HEK293 (cell line): ENCODE measurements at regions not wholly inside any gene's neighbourhood (a gene's known extent, or its start where the extent isn't known, plus 50 kb on each side); places are given as distances from the start of the nearest gene placed in this dataset.

Experiments
- TCF7L2 ChIP-seq: IDR thresholded peaks from 2 replicates; pipeline ENCODE4 v1.6.1; 2011; ENCODE audit warnings: low read depth, mild to moderate bottlenecking, inconsistent platforms, low read length, moderate library complexity, borderline replicate concordance
- TF ChIP-seq, protein P1 (sequence below): fragments of 450-650 bp; formaldehyde crosslinking; IDR thresholded peaks from 2 replicates; pipeline ENCODE4 v1.5.1; 2016; ENCODE audit warnings: missing biosample characterization, missing genetic modification characterization
- TF ChIP-seq, protein P2 (sequence below): fragments of 450-650 bp; formaldehyde crosslinking; IDR thresholded peaks from 2 replicates; pipeline ENCODE4 v1.5.1; 2016; ENCODE audit warnings: missing biosample characterization, missing genetic modification characterization
- TF ChIP-seq, protein P3 (sequence below): fragments of 450-650 bp; formaldehyde crosslinking; IDR thresholded peaks from 2 replicates; pipeline ENCODE4 v1.5.1; 2016; ENCODE audit warnings: missing biosample characterization, missing genetic modification characterization

DNA sequence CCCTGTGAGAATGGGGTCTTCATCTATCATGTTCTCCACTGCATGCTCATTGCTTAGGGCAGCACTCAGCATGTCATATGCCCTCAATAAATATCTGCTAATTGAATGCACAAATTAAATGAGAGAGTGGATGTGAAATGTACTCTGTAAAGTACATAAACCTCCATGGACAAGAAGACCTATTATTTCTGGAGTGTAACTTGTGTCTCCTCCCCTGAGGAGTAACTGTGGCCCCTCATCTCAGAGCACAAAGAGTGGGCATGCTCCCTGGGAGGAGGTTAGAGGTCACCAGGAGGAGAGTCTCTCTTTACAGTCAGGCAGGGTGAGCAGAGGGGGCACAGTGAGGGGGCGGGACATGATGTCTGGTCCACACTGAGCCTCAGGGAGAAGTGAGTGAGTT lies 313.6 kb upstream of the PODXL start:
- TF ChIP-seq, protein P1, sequence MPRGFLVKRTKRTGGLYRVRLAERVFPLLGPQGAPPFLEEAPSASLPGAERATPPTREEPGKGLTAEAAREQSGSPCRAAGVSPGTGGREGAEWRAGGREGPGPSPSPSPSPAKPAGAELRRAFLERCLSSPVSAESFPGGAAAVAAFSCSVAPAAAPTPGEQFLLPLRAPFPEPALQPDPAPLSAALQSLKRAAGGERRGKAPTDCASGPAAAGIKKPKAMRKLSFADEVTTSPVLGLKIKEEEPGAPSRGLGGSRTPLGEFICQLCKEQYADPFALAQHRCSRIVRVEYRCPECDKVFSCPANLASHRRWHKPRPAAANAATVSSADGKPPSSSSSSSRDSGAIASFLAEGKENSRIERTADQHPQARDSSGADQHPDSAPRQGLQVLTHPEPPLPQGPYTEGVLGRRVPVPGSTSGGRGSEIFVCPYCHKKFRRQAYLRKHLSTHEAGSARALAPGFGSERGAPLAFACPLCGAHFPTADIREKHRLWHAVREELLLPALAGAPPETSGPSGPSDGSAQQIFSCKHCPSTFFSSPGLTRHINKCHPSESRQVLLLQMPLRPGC (tag by site-specific recombination) = no peak
- TF ChIP-seq TCF7L2 = no peak
- TF ChIP-seq, protein P2, sequence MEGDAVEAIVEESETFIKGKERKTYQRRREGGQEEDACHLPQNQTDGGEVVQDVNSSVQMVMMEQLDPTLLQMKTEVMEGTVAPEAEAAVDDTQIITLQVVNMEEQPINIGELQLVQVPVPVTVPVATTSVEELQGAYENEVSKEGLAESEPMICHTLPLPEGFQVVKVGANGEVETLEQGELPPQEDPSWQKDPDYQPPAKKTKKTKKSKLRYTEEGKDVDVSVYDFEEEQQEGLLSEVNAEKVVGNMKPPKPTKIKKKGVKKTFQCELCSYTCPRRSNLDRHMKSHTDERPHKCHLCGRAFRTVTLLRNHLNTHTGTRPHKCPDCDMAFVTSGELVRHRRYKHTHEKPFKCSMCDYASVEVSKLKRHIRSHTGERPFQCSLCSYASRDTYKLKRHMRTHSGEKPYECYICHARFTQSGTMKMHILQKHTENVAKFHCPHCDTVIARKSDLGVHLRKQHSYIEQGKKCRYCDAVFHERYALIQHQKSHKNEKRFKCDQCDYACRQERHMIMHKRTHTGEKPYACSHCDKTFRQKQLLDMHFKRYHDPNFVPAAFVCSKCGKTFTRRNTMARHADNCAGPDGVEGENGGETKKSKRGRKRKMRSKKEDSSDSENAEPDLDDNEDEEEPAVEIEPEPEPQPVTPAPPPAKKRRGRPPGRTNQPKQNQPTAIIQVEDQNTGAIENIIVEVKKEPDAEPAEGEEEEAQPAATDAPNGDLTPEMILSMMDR (tag by site-specific recombination) = no peak
- TF ChIP-seq, protein P3, sequence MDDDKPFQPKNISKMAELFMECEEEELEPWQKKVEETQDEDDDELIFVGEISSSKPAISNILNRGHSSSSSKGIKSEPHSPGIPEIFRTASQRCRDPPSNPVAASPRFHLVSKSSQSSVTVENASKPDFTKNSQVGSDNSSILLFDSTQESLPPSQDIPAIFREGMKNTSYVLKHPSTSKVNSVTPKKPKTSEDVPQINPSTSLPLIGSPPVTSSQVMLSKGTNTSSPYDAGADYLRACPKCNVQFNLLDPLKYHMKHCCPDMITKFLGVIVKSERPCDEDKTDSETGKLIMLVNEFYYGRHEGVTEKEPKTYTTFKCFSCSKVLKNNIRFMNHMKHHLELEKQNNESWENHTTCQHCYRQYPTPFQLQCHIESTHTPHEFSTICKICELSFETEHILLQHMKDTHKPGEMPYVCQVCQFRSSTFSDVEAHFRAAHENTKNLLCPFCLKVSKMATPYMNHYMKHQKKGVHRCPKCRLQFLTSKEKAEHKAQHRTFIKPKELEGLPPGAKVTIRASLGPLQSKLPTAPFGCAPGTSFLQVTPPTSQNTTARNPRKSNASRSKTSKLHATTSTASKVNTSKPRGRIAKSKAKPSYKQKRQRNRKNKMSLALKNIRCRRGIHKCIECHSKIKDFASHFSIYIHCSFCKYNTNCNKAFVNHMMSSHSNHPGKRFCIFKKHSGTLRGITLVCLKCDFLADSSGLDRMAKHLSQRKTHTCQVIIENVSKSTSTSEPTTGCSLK (tag by site-specific recombination) = no peak
